HG03439 (cell line): ENCODE measurements at regions not wholly inside any gene's neighbourhood (a gene's known extent, or its start where the extent isn't known, plus 50 kb on each side); places are given as distances from the start of the nearest gene placed in this dataset.

Source experiments
- ATAC-seq: cut with Tn5 transposase; IDR thresholded peaks from one replicate; pipeline ENCODE4 v1.9.1; 2021; ENCODE audit warnings: mild to moderate bottlenecking, moderate library complexity; ENCODE audit not compliant: unreplicated experiment

- no peak for ATAC-seq
Measured at GRCh38 chr7:106196460-106197021, 84.4 kb upstream of the SYPL1 start.

GRCh38 chr7:106193661-106194060, 81.5 kb upstream of the SYPL1 start:
- ATAC-seq: no peak

GRCh38 chr7:106190589-106191330, 78.6 kb upstream of the SYPL1 start:
- no peak for ATAC-seq

GRCh38 chr7:106187613-106188350, 75.7 kb upstream of the SYPL1 start:
- no peak for ATAC-seq

- no peak for ATAC-seq
Measured at GRCh38 chr7:106185719-106186118, 73.6 kb upstream of the SYPL1 start.

GRCh38 chr7:106183952-106184351, 71.8 kb upstream of the SYPL1 start:
- no peak for ATAC-seq

- ATAC-seq: no peak
Measured at GRCh38 chr7:106182904-106183303, 70.8 kb upstream of the SYPL1 start.

GRCh38 chr7:106181658-106182265, 69.7 kb upstream of the SYPL1 start:
- no peak for ATAC-seq

GRCh38 chr7:106180721-106181120, 68.6 kb upstream of the SYPL1 start:
- ATAC-seq: no peak

- no peak for ATAC-seq
Measured at GRCh38 chr7:106179256-106179655, 67.1 kb upstream of the SYPL1 start.

- no peak for ATAC-seq
Measured at GRCh38 chr7:106178593-106179134, 66.6 kb upstream of the SYPL1 start.

- no peak for ATAC-seq
Measured at GRCh38 chr7:106177738-106178592, 65.9 kb upstream of the SYPL1 start.

- no peak for ATAC-seq
Measured at GRCh38 chr7:106177300-106177690, 65.2 kb upstream of the SYPL1 start.

- peak; percentile 77 for ATAC-seq
Measured at GRCh38 chr7:106176414-106177299, 64.5 kb upstream of the SYPL1 start.

GRCh38 chr7:106175507-106175906, 63.4 kb upstream of the SYPL1 start:
- ATAC-seq: no peak

GRCh38 chr7:106170651-106171050, 58.5 kb upstream of the SYPL1 start:
- ATAC-seq: no peak

- ATAC-seq: no peak
Measured at GRCh38 chr7:106169821-106170610, 57.9 kb upstream of the SYPL1 start.

- ATAC-seq: no peak
Measured at GRCh38 chr7:106167439-106168136, 55.5 kb upstream of the SYPL1 start.
